HG03097 (cell line): ENCODE measurements at regions not wholly inside any gene's neighbourhood (a gene's known extent, or its start where the extent isn't known, plus 50 kb on each side); places are given as distances from the start of the nearest gene placed in this dataset.
"Not testable (repeated sequence)": the region's sequence is repeated elsewhere in the genome, so short reads cannot be mapped to it uniquely, and the experiment has no call there.

Experiments used
- ATAC-seq: cut with Tn5 transposase; IDR thresholded peaks from one replicate; pipeline ENCODE4 v1.9.1; 2021; ENCODE audit not compliant: unreplicated experiment, low FRiP score

DNA sequence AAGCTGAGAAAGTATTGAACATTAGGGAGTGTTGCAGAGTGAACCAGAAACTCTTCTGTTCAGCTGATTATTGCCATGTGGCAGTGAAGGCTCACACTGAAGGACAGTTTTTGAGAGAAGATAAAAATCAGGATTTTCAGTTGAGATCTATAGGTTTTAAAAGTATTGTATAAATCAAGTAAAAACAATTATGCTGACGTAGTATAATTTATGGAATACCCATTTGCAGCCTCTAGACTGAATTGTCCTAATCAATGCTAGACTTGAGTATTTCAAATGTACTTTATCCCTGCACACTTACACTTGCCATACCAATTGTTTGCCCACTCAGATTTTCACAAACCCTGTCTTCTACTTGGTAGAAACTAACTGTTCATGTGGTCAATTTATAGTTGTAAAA is 245.8 kb downstream of the FRK start:
- ATAC-seq: no peak

- no peak for ATAC-seq
Observed at GRCh38 chr6:115811541-115811940, 249.2 kb downstream of the FRK start.

GRCh38 chr6:115798229-115798628 is 262.5 kb downstream of the FRK start:
- no peak for ATAC-seq

- ATAC-seq: no peak
Observed at GRCh38 chr6:115796829-115797228, 263.9 kb downstream of the FRK start.

- ATAC-seq: no peak
Observed at GRCh38 chr6:115796061-115796460, 264.6 kb downstream of the FRK start.

GRCh38 chr6:115783402-115784061 is 277.2 kb downstream of the FRK start:
- no peak for ATAC-seq

DNA sequence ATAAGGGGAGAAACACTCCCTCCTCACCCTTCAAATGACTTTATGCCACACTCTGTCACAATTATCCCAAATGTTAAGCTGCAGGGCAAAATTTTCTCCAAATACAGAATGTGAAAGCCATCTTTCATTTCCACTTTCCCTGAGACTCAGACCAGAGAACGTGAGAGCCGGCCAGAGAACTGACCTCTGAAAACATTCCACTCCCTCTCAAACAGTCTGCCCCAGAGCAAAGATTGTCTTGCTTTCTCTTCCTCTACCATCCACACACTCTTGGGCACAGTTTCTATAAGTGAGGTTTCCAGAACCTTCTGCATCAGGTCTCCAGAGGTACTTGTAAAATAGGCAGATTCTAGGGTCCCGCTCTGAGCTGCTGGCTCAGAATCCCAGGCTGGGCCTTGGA is 278.1 kb downstream of the FRK start:
- ATAC-seq: no peak

- ATAC-seq: no peak
Observed at GRCh38 chr6:115773741-115774140, 286.9 kb downstream of the FRK start.

DNA sequence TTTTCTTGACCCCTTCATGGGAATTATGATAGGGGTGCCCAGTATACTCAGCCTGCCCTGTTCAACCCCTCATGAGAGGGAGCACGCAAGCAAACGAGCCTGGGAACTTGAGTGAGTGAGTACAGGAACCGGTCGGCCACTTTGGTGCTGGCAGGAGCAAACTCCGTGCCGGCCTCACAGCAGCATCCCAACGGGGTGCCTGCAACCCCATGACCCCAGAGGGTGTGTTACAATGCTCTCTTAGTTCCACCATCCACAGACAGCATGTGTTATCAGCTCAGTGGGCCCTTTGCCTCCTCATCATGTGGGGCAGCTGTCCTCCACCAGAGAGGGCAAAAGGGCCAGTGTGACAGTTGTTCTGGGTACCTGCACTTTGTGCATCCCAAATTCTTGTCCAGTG is 289.8 kb downstream of the FRK start:
- ATAC-seq: no peak

DNA sequence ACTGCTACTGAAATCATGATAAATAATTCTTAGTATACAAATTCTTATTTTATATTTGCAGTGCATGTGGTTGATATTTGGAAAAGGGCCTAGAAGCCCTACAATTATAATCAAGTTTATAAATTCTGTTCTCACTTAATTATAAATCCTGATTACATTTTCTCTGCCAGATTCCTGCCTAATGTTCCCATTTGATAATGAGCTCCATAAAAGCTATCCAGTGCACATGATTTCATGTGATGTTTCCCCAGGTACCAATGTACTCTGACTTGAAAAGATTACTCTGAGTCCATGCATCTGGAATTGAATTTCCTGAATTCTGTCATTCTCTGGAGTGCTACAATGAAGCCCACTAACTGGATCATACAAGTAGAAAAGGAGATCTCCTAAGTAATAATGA is 292.2 kb downstream of the FRK start:
- no peak for ATAC-seq

DNA sequence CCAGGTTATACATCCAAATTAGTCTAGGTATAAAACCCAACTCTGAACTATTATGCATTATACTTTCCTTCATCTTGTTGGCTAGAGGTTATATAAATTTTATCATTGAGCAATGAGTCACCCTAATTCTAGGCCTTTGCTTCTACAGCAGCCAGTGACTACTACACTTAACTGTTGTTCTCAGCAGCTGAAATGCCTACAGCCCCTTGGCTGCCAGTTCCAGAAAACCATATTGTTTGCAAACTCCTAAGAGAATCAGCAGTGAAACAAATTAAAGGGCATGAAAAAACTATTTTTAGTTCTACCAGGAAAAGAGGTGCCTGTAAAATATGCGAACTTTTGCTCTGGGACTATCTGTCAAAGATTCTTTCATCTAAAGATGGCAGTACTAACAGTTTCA is 292.8 kb downstream of the FRK start:
- ATAC-seq: no peak

DNA sequence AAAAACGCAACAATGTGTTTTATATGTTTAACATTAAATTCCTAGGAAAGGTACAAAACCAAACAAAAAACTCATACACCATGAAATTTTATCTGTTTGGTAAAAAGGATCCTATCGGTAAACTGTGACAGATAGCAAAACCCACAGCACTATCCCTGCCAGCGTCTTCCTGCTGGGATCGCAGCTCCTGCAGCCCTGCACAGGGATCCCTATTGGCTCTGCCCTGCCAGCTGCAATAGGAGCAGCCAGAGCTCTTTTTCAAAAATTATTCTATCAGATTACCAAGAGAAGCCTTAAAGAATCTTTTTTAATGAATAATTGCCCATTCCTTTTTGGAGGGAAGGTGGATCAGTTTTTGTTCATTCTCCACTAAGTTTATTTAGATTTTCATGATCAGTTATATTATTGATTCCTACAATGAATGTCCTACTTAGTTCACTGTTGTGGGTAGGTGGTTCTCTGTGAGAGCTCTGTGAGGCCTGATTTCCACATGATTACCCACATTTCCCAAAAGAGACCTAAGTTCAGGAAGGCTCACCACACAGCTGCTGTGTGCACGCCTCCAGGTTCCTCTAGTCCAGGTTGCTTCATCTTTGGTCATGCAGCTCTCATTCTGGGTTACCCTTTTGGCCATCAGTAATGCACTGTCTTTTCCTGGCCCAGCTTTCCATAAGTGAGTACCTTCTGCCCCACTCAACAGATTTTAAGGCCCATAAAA is 293.8 kb downstream of the FRK start:
- ATAC-seq: no peak

- no peak for ATAC-seq
Observed at GRCh38 chr6:115765966-115766365, 294.7 kb downstream of the FRK start.

DNA sequence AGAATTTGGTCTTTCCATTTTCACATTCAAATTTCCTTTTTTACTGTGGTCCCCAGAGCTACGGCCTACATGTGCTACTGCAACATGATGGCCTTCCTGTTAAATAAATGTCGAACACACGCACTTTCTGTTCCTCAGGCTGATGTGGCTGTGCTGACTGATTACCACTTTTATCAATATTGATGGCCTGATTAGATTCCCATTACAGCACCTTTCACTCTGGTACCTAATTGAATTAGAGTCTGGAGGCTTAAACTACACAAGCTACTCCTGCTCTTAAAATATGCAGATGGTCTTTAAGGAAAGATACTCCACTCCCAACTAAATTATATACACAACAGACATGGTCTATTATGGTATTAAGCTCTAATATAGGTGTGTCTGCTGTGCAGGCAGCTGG is 301.6 kb downstream of the FRK start:
- ATAC-seq: no peak

GRCh38 chr6:115753446-115753845 is 307.2 kb downstream of the FRK start:
- no peak for ATAC-seq

DNA sequence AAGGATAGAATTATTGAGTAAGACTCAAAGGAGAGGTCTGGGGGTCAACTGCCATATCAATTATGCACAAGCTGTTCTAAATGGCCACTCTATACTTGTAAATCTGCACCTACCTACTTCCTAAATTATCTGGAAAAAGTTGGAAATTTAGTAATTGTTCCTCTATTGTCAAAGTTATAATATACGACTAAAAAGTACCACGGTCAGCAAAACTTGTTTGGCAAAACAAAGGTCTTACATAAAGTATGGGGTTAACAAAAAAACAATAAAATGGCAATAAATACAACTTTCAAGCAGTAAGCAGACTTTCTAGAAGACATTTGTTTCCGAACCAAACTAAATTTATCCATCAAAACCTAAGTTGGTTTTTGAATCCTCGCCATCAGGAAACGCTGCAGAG is 309.7 kb downstream of the FRK start:
- no peak for ATAC-seq

- no peak for ATAC-seq
Observed at GRCh38 chr6:115750292-115750691, 310.4 kb downstream of the FRK start.

DNA sequence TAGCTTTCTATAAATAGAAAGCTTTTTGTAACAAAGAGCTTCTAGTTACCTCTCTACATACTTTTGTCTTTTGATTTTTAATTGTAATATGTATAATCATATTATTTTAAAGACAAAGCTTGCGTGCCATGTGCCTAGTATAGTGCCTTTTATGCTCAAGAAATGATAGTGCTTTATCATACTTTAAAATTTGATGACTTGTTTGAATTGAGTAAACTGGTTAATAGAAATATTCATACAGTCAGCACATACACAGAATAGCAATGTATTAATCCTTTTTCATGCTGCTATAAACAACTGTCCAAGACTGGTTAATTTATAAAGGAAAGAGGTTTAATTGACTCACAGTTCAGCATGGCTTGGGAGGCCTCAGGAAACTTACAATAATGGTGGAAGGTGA is 313.0 kb downstream of the FRK start:
- no peak for ATAC-seq

DNA sequence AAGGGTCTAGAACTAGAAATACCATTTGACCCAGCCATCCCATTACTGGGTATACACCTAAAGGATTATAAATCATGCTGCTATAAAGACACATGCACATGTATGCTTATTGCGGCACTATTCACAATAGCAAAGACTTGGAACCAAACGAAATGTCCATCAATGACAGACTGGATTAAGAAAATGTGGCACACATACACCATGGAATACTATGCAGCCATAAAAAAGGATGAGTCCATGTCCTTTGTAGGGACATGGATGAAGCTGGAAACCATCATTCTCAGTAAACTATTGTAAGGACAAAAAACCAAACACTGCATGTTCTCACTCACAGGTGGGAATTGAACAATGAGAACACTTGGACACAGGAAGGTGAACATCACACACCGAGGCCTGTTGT is 314.1 kb downstream of the FRK start:
- ATAC-seq: not testable (repeated sequence)

DNA sequence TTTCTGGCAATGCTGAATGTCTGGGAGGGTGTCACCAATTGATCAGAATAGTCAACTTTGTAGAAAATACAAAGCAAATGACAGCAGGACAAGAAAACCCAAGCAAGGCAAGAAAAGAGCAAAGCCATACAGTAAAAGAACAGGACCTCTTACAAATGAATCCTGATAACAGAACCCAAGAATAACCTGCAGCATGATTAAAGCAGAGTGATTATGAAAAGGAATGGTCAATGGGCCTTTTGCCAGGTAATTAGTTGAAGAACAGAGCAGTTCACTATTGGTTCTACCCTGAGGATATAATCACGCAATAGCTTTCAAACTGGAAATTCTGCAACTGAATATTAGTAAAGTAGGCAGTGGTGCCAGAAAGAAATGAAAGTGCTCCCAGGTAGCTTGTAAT is 319.8 kb downstream of the FRK start:
- no peak for ATAC-seq

DNA sequence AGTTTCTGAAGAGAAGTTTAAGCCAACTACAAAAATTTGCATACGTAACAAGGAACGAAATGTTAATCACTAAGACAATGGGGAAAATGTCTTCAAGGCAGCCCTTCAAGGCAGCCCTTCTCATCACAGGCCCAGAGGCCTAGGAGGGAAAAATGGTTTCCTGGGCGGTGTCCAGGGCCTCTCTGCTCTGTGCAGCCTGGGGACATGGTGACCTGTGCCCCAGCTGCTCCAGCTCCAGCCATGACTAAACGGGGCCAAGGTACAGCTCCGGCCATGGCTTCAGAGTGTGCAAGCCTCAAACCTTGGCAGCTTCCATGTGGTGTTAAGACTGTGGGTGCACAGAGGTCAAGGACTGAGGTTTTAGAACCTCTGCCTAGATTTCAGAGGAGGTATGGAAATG is 325.1 kb downstream of the FRK start:
- ATAC-seq: no peak

- no peak for ATAC-seq
Observed at GRCh38 chr6:115733426-115733825, 327.3 kb downstream of the FRK start.

DNA sequence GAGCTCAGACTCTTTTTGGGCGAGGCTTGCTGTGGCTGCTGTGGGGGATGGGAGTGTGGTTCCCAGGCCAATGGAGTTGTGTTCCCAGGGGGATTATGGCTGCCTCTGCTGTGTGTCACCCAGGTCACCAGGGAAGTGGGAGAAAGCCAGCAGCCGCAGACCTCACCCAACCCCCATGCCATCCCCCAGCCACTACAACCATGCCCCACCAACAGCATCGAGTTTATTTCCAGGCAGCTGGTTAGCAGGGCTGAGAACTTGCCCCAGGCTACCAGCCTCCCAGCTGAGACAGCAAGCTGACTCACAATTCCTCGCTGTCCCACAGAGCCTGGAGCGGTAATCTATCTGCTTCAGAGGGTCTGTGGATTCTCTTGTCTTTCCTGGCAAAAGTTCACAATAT is 331.7 kb downstream of the FRK start:
- no peak for ATAC-seq
